Posterior cingulate gyrus (tissue), 11 donors: ENCODE measurements at regions not wholly inside any gene's neighbourhood (a gene's known extent, or its start where the extent isn't known, plus 50 kb on each side); places are given as distances from the start of the nearest gene placed in this dataset.

Experiments used
- DNase-seq, 10 donors: peaks; one replicate each; pipeline versions ENCODE4 v3.0.0 to v3.0.0-alpha.2; 2020 to 2021; ENCODE audit warnings: mixed read lengths in 3 of 10
- intact Hi-C: fragments of 100-400 bp; cut with DNase I; formaldehyde crosslinking; loops from one replicate; pipeline ENCODE4 v1.15.1; 2023

- intact Hi-C loops = no loop called here
- no peak for DNase-seq
Observed at GRCh38 chr12:25816637-25817036, 141.8 kb upstream of the RASSF8 start.

- DNase-seq = no peak
- intact Hi-C loops = no loop called here
Observed at GRCh38 chr12:25817166-25817565, 141.3 kb upstream of the RASSF8 start.

GRCh38 chr12:25818596-25819390, 139.7 kb upstream of the RASSF8 start:
- intact Hi-C loops = no loop called here

GRCh38 chr12:25819691-25820090, 138.8 kb upstream of the RASSF8 start:
- no peak for DNase-seq
- intact Hi-C loops = no loop called here

More at GRCh38 chr12:25818596-25819390, 139.7 kb upstream of the RASSF8 start:
- DNase-seq = no peak

- intact Hi-C loops = no loop called here
- no peak for DNase-seq
Observed at GRCh38 chr12:25822281-25822680, 136.2 kb upstream of the RASSF8 start.

GRCh38 chr12:25824734-25825133, 133.7 kb upstream of the RASSF8 start:
- intact Hi-C loops = no loop called here
- DNase-seq = no peak

- no peak for DNase-seq
- intact Hi-C loops = no loop called here
Observed at GRCh38 chr12:25825446-25825845, 133.0 kb upstream of the RASSF8 start.

- no peak for DNase-seq
- intact Hi-C loops = no loop called here
Observed at GRCh38 chr12:25827141-25827540, 131.3 kb upstream of the RASSF8 start.

- no peak for DNase-seq
- intact Hi-C loops = no loop called here
Observed at GRCh38 chr12:25827747-25828146, 130.7 kb upstream of the RASSF8 start.

- DNase-seq = no peak
Observed at GRCh38 chr12:25828188-25828587, 130.3 kb upstream of the RASSF8 start.

GRCh38 chr12:25829192-25829591, 129.3 kb upstream of the RASSF8 start:
- intact Hi-C loops = no loop called here
- DNase-seq = no peak

More at GRCh38 chr12:25828188-25828587, 130.3 kb upstream of the RASSF8 start:
- intact Hi-C loops = no loop called here

GRCh38 chr12:25830456-25830855, 128.0 kb upstream of the RASSF8 start:
- no peak for DNase-seq
- intact Hi-C loops = no loop called here

- no peak for DNase-seq
- intact Hi-C loops = no loop called here
Observed at GRCh38 chr12:25833657-25834056, 124.8 kb upstream of the RASSF8 start.

GRCh38 chr12:25835385-25835784, 123.1 kb upstream of the RASSF8 start:
- intact Hi-C loops = no loop called here
- no peak for DNase-seq

GRCh38 chr12:25838007-25838406, 120.5 kb upstream of the RASSF8 start:
- intact Hi-C loops = no loop called here
- no peak for DNase-seq

- intact Hi-C loops = no loop called here
- no peak for DNase-seq
Observed at GRCh38 chr12:25839470-25839869, 119.0 kb upstream of the RASSF8 start.

- intact Hi-C loops = no loop called here
- DNase-seq = no peak
Observed at GRCh38 chr12:25840678-25841465, 117.6 kb upstream of the RASSF8 start.

- DNase-seq = no peak
- intact Hi-C loops = no loop called here
Observed at GRCh38 chr12:25842254-25842653, 116.2 kb upstream of the RASSF8 start.

GRCh38 chr12:25843976-25844375, 114.5 kb upstream of the RASSF8 start:
- intact Hi-C loops = no loop called here
- DNase-seq = no peak

- DNase-seq = no peak
Observed at GRCh38 chr12:25845415-25845814, 113.1 kb upstream of the RASSF8 start.

GRCh38 chr12:25852792-25853191, 105.7 kb upstream of the RASSF8 start:
- intact Hi-C loops = no loop called here
- no peak for DNase-seq

More at GRCh38 chr12:25845415-25845814, 113.1 kb upstream of the RASSF8 start:
- intact Hi-C loops = no loop called here
